ENCODE measurements at regions not wholly inside any gene's neighbourhood (a gene's known extent, or its start where the extent isn't known, plus 50 kb on each side); places are given as distances from the start of the nearest gene placed in this dataset.

DNA sequence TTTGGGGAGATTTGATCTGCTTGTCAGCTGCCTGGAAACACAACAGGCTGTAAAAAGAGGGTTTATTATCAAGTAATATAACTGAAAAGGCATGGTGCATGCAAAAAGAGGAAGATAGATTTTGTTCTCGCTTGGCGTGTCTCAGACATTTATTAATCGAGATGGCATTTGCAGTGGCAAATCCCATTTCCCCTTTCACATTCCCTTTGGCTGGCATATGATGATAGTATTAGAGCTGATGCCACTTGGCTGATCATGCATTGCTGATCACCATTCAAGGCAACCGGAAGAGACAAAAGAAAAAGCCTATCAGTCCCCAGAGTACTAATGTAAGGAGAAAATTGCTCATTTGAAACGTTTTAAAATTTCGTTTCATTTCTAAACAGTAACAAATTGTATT is 101.8 kb downstream of the ZIC3 start (continued):
- no peak for TF ChIP-seq HMG20A (CRISPR knock-in tag; conservative IDR thresholded peaks at IDR 0.05)
- TF ChIP-seq, protein P1, sequence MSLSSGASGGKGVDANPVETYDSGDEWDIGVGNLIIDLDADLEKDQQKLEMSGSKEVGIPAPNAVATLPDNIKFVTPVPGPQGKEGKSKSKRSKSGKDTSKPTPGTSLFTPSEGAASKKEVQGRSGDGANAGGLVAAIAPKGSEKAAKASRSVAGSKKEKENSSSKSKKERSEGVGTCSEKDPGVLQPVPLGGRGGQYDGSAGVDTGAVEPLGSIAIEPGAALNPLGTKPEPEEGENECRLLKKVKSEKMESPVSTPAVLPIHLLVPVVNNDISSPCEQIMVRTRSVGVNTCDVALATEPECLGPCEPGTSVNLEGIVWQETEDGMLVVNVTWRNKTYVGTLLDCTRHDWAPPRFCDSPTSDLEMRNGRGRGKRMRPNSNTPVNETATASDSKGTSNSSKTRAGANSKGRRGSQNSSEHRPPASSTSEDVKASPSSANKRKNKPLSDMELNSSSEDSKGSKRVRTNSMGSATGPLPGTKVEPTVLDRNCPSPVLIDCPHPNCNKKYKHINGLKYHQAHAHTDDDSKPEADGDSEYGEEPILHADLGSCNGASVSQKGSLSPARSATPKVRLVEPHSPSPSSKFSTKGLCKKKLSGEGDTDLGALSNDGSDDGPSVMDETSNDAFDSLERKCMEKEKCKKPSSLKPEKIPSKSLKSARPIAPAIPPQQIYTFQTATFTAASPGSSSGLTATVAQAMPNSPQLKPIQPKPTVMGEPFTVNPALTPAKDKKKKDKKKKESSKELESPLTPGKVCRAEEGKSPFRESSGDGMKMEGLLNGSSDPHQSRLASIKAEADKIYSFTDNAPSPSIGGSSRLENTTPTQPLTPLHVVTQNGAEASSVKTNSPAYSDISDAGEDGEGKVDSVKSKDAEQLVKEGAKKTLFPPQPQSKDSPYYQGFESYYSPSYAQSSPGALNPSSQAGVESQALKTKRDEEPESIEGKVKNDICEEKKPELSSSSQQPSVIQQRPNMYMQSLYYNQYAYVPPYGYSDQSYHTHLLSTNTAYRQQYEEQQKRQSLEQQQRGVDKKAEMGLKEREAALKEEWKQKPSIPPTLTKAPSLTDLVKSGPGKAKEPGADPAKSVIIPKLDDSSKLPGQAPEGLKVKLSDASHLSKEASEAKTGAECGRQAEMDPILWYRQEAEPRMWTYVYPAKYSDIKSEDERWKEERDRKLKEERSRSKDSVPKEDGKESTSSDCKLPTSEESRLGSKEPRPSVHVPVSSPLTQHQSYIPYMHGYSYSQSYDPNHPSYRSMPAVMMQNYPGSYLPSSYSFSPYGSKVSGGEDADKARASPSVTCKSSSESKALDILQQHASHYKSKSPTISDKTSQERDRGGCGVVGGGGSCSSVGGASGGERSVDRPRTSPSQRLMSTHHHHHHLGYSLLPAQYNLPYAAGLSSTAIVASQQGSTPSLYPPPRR (CRISPR knock-in tag; IDR thresholded peaks at IDR 0.05; ENCODE audit: borderline replicate concordance), result no peak

DNA sequence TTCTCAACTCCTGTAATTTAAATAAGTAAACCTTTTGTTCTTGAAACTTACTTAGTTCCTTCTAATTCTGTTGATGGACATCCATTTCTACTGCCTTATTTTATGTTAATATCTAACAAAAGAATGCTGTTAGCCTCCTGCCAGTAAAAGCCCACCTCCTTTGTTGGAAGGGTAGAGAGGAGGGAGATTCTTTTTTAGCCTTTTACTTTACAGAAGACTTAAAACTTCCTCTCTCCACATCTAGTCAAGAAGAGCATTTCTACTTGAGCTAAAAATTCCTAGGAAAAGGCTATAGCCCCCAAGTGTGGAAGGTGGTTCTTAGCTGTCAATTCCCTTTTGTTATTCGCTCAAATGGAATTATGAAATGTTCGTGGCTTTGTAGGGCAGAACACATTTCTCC is 118.7 kb downstream of the ZIC3 start:
- Histone ChIP-seq H3K4me3 (no peak overlapping the region), H3K9me3 (replicated peaks; ENCODE audit: control insufficient read depth, insufficient read depth, low read depth, low read length) (no peaks in the 10 kb centered on the region), H3K79me2 (ENCODE audit: control insufficient read depth, insufficient read depth, low read length) (no peaks in the 10 kb centered on the region), H3K27me3 (ENCODE audit: control insufficient read depth in 2 of 2, insufficient read depth in 2 of 2, low read length in 2 of 2) (no peaks in the 10 kb centered on the region), H3K9me1 (ENCODE audit: control insufficient read depth, insufficient read depth, low read length) (no peaks in the 10 kb centered on the region), H3K4me1 (replicated peaks in 1 of 2; ENCODE audit: control insufficient read depth in 2 of 2, insufficient read depth in 2 of 2, low read length in 2 of 2) (no peaks in the 10 kb centered on the region), H2AFZ (ENCODE audit: low read depth, low read length) (no peak overlapping the region), H3K36me3 (ENCODE audit: control insufficient read depth, insufficient read depth, low read length) (no peaks in the 10 kb centered on the region), H4K20me1 (replicated peaks; ENCODE audit: control insufficient read depth, insufficient read depth, low read length) (no peaks in the 10 kb centered on the region), H3K27ac (ENCODE audit: extremely low read depth, low read depth, low read length) (no peak overlapping the region), H3K4me2 (ENCODE audit: insufficient read depth, low read length) (no peak overlapping the region), H3K9ac (ENCODE audit: insufficient read depth in 1 of 2, low read depth in 2 of 2, low read length in 2 of 2) (no peak overlapping the region)
- no peak for TF ChIP-seq ZNF668 (CRISPR knock-in tag; IDR thresholded peaks at IDR 0.05)
- no peak for TF ChIP-seq PHB (CRISPR knock-in tag; IDR thresholded peaks at IDR 0.05)
- TF ChIP-seq ZNF239 (CRISPR knock-in tag; IDR thresholded peaks at IDR 0.05), result no peak
- TF ChIP-seq GABPB2 (CRISPR knock-in tag; conservative IDR thresholded peaks at IDR 0.05), result no peak
- TF ChIP-seq, protein P2, sequence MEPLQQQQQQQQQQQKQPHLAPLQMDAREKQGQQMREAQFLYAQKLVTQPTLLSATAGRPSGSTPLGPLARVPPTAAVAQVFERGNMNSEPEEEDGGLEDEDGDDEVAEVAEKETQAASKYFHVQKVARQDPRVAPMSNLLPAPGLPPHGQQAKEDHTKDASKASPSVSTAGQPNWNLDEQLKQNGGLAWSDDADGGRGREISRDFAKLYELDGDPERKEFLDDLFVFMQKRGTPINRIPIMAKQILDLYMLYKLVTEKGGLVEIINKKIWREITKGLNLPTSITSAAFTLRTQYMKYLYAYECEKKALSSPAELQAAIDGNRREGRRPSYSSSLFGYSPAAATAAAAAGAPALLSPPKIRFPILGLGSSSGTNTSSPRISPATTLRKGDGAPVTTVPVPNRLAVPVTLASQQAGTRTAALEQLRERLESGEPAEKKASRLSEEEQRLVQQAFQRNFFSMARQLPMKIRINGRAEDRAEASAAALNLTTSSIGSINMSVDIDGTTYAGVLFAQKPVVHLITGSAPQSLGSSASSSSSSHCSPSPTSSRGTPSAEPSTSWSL (CRISPR knock-in tag; IDR thresholded peaks at IDR 0.05; ENCODE audit: borderline replicate concordance), result no peak
- TF ChIP-seq, protein P3, sequence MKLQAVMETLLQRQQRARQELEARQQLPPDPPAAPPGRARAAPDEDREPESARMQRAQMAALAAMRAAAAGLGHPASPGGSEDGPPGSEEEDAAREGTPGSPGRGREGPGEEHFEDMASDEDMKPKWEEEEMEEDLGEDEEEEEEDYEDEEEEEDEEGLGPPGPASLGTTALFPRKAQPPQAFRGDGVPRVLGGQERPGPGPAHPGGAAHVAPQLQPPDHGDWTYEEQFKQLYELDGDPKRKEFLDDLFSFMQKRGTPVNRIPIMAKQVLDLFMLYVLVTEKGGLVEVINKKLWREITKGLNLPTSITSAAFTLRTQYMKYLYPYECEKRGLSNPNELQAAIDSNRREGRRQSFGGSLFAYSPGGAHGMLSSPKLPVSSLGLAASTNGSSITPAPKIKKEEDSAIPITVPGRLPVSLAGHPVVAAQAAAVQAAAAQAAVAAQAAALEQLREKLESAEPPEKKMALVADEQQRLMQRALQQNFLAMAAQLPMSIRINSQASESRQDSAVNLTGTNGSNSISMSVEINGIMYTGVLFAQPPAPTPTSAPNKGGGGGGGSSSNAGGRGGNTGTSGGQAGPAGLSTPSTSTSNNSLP (IDR thresholded peaks at IDR 0.05; ENCODE audit: borderline replicate concordance, low read depth, low read length), result no peak
- ATAC-seq, result no peak
- ChIA-PET CTCF (ENCODE audit: low intra/inter-chr PET ratio) (no interaction called here), POLR2A (no interaction called here)
- WGBS (ENCODE audit: insufficient coverage, low coverage, missing lambda C conversion rate), result 0% methylated on average over 2 of the region's 2 CpGs
- BruUV-seq (replicated peaks), result no TSS peak
- in situ Hi-C loops (cut with MboI), result no loop called here
- no peak for DNase-seq (ENCODE audit: extremely low read depth in 1 of 4, low spot score in 3 of 4)
- no peak for FAIRE-seq
- intact Hi-C loops (cut with micrococcal nuclease), result no loop called here

Data from K562 (cell line).